ENCODE measurements at regions not wholly inside any gene's neighbourhood (a gene's known extent, or its start where the extent isn't known, plus 50 kb on each side); places are given as distances from the start of the nearest gene placed in this dataset.

DNA sequence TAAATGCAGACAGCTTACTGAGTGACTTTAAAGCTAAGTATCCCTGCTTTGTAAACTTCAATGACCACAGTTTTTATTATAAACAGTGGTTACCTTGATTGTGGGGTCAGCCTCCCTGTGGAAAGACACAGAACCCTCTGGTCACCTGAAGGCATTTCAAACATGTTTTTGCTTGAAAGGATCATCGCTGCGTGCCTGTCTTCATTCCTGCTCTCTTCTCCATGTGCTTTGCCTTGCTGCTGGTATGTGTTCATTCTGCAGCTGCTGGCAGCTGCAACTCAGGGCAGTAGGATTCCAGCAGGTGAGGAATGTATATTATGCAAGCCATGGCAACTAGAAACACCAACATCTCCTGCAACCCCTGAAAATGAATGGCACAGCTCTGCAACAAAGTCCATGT, 81.0 kb upstream of the VAV3 start:
- peaks cover 13% of the 10 kb centered on the region for H3K4me1 Mint-ChIP-seq
- CTCF ChIA-PET = interaction anchor here (1.4 to 1.5 kb wide), 2 partner anchors 59 to 265 kb away, joined by 3 to 4 read pairs; no protein-coding TSS in a partner anchor
- H3K27me3 Mint-ChIP-seq = peaks cover 3% of the 10 kb centered on the region
- no peak overlapping the region for H3K27ac Mint-ChIP-seq
- ATAC-seq = no peak
- H3K9me3 Mint-ChIP-seq (ENCODE audit: low read depth) = peaks cover 3% of the 10 kb centered on the region
- no peak for DNase-seq
- H3K4me3 Mint-ChIP-seq = no peak overlapping the region
- H3K36me3 Mint-ChIP-seq = no peaks in the 10 kb centered on the region

- Mint-ChIP-seq H3K27ac (no peak overlapping the region), H3K4me3 (no peak overlapping the region), H3K9me3 (ENCODE audit: low read depth) (peaks cover 3% of the 10 kb centered on the region), H3K36me3 (no peaks in the 10 kb centered on the region), H3K27me3 (peaks cover 3% of the 10 kb centered on the region), H3K4me1 (peaks cover 11% of the 10 kb centered on the region)
- CTCF ChIA-PET = no interaction called here
- no peak for ATAC-seq
- no peak for DNase-seq
Observed at GRCh38 chr1:108045460-108045859, 80.5 kb upstream of the VAV3 start.

DNA sequence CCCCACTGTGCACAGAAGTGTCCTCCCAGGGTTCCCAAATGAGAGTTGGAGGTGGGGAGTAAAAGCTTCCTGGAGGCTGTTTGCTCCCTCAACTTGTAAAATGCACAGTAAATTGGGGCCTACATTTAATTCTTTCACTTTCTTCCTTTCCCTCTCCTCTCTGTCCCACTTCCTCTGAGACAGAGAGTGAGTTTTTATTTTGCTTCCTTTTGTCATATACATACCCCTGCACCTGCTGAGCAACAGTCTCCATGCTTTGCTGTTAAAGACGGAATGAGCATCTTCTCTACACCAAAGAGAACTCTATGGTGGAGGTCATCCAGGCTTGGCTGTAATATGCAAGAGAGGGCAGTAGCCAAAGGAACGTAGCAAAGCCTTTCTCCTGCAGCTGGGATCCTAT, 79.3 kb upstream of the VAV3 start:
- Mint-ChIP-seq H3K4me3 (no peak overlapping the region), H3K9me3 (ENCODE audit: low read depth) (peaks cover 3% of the 10 kb centered on the region), H3K4me1 (peaks cover 9% of the 10 kb centered on the region), H3K27ac (no peak overlapping the region), H3K27me3 (peaks cover 3% of the 10 kb centered on the region), H3K36me3 (no peaks in the 10 kb centered on the region)
- no peak for DNase-seq
- CTCF ChIA-PET = no interaction called here
- no peak for ATAC-seq

DNA sequence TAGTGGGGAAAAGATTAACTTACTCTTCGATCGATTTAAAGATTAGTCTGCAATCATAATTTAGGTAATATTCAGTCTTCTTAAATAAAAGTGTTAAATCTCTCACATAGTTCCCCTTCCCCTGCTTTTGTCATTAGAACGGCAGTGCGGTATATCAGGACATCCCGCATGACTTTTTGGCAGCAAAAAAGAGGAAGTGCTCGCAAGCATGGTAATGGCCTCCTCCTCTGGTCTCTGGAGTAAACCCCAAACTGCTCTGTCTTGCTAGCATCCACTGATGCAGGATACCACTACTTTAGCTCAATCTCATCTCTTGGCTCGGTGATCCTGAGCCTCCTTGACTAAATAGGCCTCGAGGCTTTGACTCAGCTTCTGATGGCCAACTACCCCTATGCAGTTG, 78.7 kb upstream of the VAV3 start:
- H3K27ac Mint-ChIP-seq = no peak overlapping the region
- H3K27me3 Mint-ChIP-seq = peaks cover 3% of the 10 kb centered on the region
- H3K36me3 Mint-ChIP-seq = no peaks in the 10 kb centered on the region
- H3K9me3 Mint-ChIP-seq (ENCODE audit: low read depth) = peaks cover 3% of the 10 kb centered on the region
- CTCF ChIA-PET = no interaction called here
- DNase-seq (no peak), ATAC-seq (no peak)
- H3K4me1 Mint-ChIP-seq = peaks cover 9% of the 10 kb centered on the region
- no peak overlapping the region for H3K4me3 Mint-ChIP-seq

GRCh38 chr1:108042610-108043009, 77.6 kb upstream of the VAV3 start:
- H3K9me3 Mint-ChIP-seq (ENCODE audit: low read depth) = peaks cover 3% of the 10 kb centered on the region
- peaks cover 3% of the 10 kb centered on the region for H3K27me3 Mint-ChIP-seq
- no peak overlapping the region for H3K27ac Mint-ChIP-seq
- no peaks in the 10 kb centered on the region for H3K36me3 Mint-ChIP-seq
- no peak overlapping the region for H3K4me3 Mint-ChIP-seq
- CTCF ChIA-PET = no interaction called here
- peaks cover 9% of the 10 kb centered on the region for H3K4me1 Mint-ChIP-seq
- ATAC-seq (no peak), DNase-seq (no peak)

DNA sequence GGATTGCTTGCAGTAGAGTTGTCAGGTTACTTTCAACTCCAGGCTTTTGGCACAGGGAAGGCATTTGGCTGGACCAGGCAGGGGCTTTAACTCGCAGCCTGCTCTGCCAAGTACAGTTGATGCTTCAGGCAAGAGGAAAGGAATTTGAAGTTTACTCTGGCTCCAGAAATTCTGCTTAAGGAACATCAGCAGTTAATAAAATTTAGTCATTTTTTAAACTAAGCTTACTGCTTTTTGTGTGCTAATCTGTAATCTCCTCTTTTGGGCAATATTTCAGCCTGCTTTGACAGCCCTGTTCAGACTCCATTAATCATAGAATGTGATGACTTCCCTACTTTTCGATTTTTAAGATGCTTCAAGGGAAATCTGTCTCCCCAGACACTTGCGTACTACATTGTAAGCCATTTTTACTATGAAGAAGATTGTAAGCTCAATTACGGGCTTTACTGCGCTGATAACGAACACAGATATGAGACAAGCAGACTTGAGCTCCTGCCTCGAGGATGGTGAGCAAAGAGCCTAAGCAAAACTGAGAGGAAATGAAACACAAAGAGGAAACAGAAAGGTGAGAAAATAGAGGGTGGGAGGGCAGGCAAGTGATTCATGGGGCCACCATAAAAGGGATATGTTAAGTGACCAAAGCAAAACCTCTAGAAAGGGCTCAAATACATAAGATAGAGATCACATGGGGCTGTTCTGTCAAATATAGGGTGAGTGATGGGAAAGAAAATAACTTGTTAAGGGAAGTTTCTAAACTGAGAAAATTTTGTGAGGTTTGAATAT, 76.6 kb upstream of the VAV3 start:
- H3K4me1 Mint-ChIP-seq = peaks cover 9% of the 10 kb centered on the region
- no peaks in the 10 kb centered on the region for H3K36me3 Mint-ChIP-seq
- no peak for DNase-seq
- no peak for ATAC-seq
- peaks cover 3% of the 10 kb centered on the region for H3K9me3 Mint-ChIP-seq (ENCODE audit: low read depth)
- H3K27me3 Mint-ChIP-seq = no peaks in the 10 kb centered on the region
- no peak overlapping the region for H3K4me3 Mint-ChIP-seq
- no peak overlapping the region for H3K27ac Mint-ChIP-seq
- CTCF ChIA-PET = no interaction called here

GRCh38 chr1:108038653-108039236, 73.8 kb upstream of the VAV3 start:
- Mint-ChIP-seq H3K36me3 (no peaks in the 10 kb centered on the region), H3K4me1 (peaks cover 7% of the 10 kb centered on the region), H3K9me3 (ENCODE audit: low read depth) (peaks cover 3% of the 10 kb centered on the region), H3K4me3 (no peak overlapping the region), H3K27me3 (no peaks in the 10 kb centered on the region), H3K27ac (no peak overlapping the region)
- CTCF ChIA-PET = no interaction called here
- ATAC-seq (no peak), DNase-seq (no peak)

DNA sequence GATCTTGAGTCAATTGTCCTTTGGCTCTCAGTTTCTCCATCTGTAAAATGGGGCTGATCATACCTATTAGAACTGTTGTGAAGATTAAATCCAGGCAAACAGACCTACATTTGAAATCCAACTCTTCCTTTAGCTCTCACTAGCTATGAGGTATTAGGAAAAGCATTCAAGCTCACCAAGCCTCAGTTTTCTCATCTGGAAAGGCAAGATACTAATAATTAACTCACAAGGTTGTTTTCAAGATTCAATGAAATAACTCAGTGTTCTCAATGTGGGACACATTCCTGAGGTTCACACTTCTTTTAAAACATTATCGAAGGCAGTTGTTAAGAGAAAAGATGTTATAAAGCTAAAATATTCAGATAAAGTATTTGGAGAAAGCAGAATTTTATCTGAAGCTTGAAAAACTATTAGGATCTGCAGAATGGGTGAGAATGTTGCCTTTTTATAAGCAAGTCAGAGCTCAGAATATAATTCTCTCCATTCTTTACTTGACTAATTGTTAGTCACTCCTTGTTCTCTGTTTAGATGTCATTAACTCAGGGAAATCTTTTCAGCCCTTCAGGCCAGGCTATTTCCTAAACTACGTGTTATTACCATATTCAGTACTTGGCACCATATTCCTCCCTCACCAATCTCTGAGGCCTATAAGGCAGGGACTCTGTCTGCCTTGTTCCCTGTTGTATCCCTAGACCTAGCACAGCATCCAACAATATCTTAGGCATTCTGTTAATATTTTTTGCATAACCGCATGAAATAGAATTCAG, 72.0 kb upstream of the VAV3 start:
- Mint-ChIP-seq H3K9me3 (ENCODE audit: low read depth) (peaks cover 3% of the 10 kb centered on the region), H3K27me3 (no peaks in the 10 kb centered on the region), H3K4me1 (peaks cover 6% of the 10 kb centered on the region), H3K27ac (no peak overlapping the region), H3K36me3 (no peaks in the 10 kb centered on the region), H3K4me3 (no peak overlapping the region)
- CTCF ChIA-PET = no interaction called here
- DNase-seq (no peak), ATAC-seq (no peak)

DNA sequence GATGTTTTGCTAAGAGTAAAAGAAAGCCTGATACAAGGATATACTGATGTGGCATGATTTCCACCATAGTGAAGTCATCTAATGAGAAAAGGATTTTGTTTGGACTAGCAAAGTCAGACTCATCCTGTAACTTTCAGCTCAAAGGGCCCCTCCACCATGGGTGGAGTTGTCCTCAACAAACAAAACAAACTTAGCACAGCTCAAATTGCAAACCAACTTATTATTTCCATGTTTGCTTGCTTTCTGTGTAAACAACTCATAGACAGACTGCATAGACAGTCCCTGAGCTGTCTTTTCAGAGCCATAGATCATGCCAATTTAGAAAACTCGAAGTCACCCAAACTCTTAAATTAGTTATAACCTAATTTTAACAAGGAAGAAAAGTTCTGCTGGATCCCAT, 69.4 kb upstream of the VAV3 start:
- CTCF ChIA-PET = no interaction called here
- H3K27me3 Mint-ChIP-seq = no peaks in the 10 kb centered on the region
- H3K4me3 Mint-ChIP-seq = no peak overlapping the region
- H3K27ac Mint-ChIP-seq = no peak overlapping the region
- H3K4me1 Mint-ChIP-seq = no peaks in the 10 kb centered on the region
- no peak for DNase-seq
- no peaks in the 10 kb centered on the region for H3K9me3 Mint-ChIP-seq (ENCODE audit: low read depth)
- no peaks in the 10 kb centered on the region for H3K36me3 Mint-ChIP-seq
- ATAC-seq = no peak

DNA sequence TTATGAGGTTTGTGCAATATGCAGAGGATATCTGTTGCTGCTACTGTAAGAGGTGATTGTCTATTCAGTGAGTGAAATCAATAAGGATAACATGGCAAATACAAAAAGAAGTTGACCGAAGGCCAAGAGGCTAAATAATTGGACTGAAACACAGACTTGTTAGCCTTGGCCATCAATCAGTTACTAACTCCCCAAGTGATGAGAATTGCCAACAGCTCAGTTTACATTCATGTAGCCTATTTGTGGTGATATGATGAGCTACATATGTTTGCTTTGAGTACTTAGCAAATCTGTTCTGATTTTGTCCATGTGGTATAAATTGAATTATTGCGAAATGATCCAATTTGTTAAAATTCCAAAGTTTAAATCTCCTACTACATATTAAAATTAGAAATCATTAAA, 68.6 kb upstream of the VAV3 start:
- Mint-ChIP-seq H3K9me3 (ENCODE audit: low read depth) (no peaks in the 10 kb centered on the region), H3K36me3 (no peaks in the 10 kb centered on the region), H3K4me1 (no peaks in the 10 kb centered on the region), H3K4me3 (no peak overlapping the region), H3K27ac (no peak overlapping the region), H3K27me3 (no peaks in the 10 kb centered on the region)
- CTCF ChIA-PET = no interaction called here
- ATAC-seq = no peak
- DNase-seq = no peak

- ATAC-seq = no peak
- H3K4me1 Mint-ChIP-seq = no peaks in the 10 kb centered on the region
- no peak for DNase-seq
- H3K27ac Mint-ChIP-seq = no peak overlapping the region
- H3K36me3 Mint-ChIP-seq = no peaks in the 10 kb centered on the region
- H3K4me3 Mint-ChIP-seq = no peak overlapping the region
- H3K9me3 Mint-ChIP-seq (ENCODE audit: low read depth) = no peaks in the 10 kb centered on the region
- no peaks in the 10 kb centered on the region for H3K27me3 Mint-ChIP-seq
- CTCF ChIA-PET = no interaction called here
Observed at GRCh38 chr1:108028841-108029388, 63.9 kb upstream of the VAV3 start.

DNA sequence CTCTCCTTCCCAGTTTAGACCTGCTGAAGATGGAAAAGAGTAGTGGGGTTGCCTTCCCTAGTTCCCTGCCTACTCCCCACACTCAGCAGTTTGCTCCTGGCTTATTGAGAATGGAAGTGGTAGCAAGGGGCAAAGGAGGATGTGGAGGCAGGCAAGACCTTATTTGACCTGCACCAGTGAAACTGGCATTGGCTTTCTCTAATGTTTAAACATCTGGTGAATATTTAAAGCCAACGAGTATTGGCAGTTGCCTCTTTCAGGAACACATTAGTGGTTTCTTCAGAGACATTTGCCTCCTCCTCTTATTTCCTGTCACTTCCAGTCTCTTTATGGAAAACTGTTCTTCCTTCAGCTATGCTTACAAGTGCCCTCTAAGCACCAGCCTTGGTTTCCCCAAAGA, 62.4 kb upstream of the VAV3 start:
- CTCF ChIA-PET = no interaction called here

DNA sequence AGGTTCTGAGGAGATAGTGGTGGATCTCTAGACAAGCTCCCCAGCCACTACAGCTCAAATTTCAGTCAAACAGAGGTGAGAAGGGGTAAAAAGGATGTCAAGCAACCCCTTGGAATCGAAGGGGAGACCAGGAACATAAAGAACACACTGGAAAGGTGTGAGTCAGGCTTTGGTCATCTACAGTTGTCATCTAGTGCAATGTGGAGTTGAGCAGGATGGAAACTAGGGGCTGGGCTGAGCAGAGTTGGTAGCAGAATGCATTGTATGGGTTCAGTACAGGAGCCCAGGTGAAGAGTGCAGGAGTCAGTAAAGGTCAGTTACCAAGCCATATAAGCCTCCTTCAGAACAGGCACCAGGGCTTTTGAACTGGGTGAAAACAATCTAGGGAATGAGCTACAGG, 52.7 kb upstream of the VAV3 start:
- CTCF ChIA-PET = no interaction called here
- no peak for ATAC-seq
- Mint-ChIP-seq H3K4me1 (no peaks in the 10 kb centered on the region), H3K27ac (no peak overlapping the region), H3K9me3 (ENCODE audit: low read depth) (no peaks in the 10 kb centered on the region), H3K27me3 (no peaks in the 10 kb centered on the region), H3K36me3 (no peaks in the 10 kb centered on the region), H3K4me3 (no peak overlapping the region)
- no peak for DNase-seq

More for the DNA sequence above, 62.4 kb upstream of the VAV3 start:
- no peak overlapping the region for H3K27ac Mint-ChIP-seq
- H3K9me3 Mint-ChIP-seq (ENCODE audit: low read depth) = no peaks in the 10 kb centered on the region
- ATAC-seq (no peak), DNase-seq (no peak)
- H3K4me1 Mint-ChIP-seq = no peaks in the 10 kb centered on the region
- H3K36me3 Mint-ChIP-seq = no peaks in the 10 kb centered on the region
- no peaks in the 10 kb centered on the region for H3K27me3 Mint-ChIP-seq
- H3K4me3 Mint-ChIP-seq = no peak overlapping the region

GRCh38 chr1:108016451-108016920, 51.5 kb upstream of the VAV3 start:
- H3K4me3 Mint-ChIP-seq = no peak overlapping the region
- DNase-seq (no peak), ATAC-seq (no peak)
- H3K27ac Mint-ChIP-seq = no peak overlapping the region
- H3K4me1 Mint-ChIP-seq = no peaks in the 10 kb centered on the region
- no peaks in the 10 kb centered on the region for H3K36me3 Mint-ChIP-seq
- CTCF ChIA-PET = no interaction called here
- no peaks in the 10 kb centered on the region for H3K9me3 Mint-ChIP-seq (ENCODE audit: low read depth)
- no peaks in the 10 kb centered on the region for H3K27me3 Mint-ChIP-seq

Data from activated CD8-positive, alpha-beta memory T cell treated with anti-CD3 and anti-CD28 coated beads, Interleukin-2, amount 10 ng/mL, durations not matched to agents 7 days and 5 days (primary cell).